ENCODE measurements at regions not wholly inside any gene's neighbourhood (a gene's known extent, or its start where the extent isn't known, plus 50 kb on each side); places are given as distances from the start of the nearest gene placed in this dataset.

DNA sequence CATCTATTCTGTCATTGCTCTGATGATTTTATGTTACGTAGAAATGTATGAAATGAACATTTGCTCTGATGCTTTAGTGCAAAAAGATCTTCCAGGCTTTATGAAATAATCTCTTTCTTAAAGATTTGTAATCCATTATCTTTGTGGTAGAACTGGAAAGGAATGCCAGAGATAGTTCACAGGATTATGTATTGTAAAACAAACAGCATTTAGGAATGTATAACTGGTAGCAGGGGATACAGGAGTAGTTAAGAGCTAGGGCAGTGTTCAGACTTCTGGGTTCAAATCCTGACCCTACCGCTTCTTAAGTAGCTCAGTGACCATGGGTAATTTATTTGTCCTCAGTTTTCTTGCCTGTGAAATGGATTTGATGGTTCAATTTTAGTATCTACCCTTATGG is 429.8 kb upstream of the TPM1 start:
- TF ChIP-seq, protein P1, sequence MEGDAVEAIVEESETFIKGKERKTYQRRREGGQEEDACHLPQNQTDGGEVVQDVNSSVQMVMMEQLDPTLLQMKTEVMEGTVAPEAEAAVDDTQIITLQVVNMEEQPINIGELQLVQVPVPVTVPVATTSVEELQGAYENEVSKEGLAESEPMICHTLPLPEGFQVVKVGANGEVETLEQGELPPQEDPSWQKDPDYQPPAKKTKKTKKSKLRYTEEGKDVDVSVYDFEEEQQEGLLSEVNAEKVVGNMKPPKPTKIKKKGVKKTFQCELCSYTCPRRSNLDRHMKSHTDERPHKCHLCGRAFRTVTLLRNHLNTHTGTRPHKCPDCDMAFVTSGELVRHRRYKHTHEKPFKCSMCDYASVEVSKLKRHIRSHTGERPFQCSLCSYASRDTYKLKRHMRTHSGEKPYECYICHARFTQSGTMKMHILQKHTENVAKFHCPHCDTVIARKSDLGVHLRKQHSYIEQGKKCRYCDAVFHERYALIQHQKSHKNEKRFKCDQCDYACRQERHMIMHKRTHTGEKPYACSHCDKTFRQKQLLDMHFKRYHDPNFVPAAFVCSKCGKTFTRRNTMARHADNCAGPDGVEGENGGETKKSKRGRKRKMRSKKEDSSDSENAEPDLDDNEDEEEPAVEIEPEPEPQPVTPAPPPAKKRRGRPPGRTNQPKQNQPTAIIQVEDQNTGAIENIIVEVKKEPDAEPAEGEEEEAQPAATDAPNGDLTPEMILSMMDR (conservative IDR thresholded peaks at IDR 0.05; ENCODE audit: low read length): no peak
- no peak for DNase-seq (ENCODE audit: low read depth)

DNA sequence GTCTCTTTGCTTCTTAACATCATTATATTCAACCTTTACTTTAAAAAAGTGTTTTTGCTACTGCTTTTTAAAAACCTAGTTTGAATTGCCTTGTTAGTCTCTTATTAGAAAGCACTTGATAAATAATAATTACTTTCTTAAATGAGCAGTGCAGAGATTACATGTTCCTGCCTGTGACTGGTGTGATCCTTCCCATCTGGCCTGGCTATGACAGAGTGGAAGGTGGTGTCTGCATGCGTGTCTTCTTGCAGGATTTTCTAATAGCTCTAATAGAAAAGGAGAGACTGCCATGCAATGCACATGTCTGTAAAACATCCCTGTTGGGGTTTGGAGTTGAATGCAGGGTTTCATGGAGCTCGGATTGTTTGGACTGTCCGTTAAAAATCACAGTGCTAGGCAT is 425.8 kb upstream of the TPM1 start:
- no peak overlapping the region for H3K4me3 ChIP-seq (ENCODE audit: low read length)
- DNase-seq (ENCODE audit: low read depth): no peak
- TF ChIP-seq, protein P1 (conservative IDR thresholded peaks at IDR 0.05; ENCODE audit: low read length): no peak

More for the DNA sequence above, 429.8 kb upstream of the TPM1 start:
- no peak overlapping the region for H3K4me3 ChIP-seq (ENCODE audit: low read length)

GRCh38 chr15:62617741-62618140 is 424.8 kb upstream of the TPM1 start:
- DNase-seq (ENCODE audit: low read depth): no peak
- TF ChIP-seq, protein P1 (conservative IDR thresholded peaks at IDR 0.05; ENCODE audit: low read length): no peak
- no peak overlapping the region for H3K4me3 ChIP-seq (ENCODE audit: low read length)

GRCh38 chr15:62618432-62618831 is 424.1 kb upstream of the TPM1 start:
- H3K4me3 ChIP-seq (ENCODE audit: low read length): no peak overlapping the region
- TF ChIP-seq, protein P1 (conservative IDR thresholded peaks at IDR 0.05; ENCODE audit: low read length): peak; percentile 77
- peak; percentile 90 for DNase-seq (ENCODE audit: low read depth)

- H3K4me3 ChIP-seq (ENCODE audit: low read length): no peak overlapping the region
- TF ChIP-seq, protein P1 (conservative IDR thresholded peaks at IDR 0.05; ENCODE audit: low read length): no peak
- no peak for DNase-seq (ENCODE audit: low read depth)
Measured at GRCh38 chr15:62618846-62619504, 423.6 kb upstream of the TPM1 start.

DNA sequence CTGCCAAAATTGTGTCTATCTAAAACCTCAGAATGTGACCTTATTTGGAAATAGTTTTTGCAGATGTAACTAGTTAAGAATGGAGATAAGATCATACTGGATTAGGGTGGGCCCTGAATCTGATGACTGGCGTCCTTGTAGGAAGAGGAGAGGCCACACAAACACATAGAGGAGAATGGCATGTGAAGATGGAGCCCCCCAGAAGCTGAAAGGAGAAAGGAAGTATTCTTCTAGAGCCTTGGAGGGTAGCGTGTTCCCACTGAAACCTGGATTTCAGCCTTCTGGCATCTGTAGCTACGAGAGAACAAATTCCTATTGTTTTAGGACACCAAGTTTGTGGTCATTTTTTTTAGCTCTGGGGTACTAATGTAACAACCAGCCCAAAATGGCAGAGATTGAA is 423.0 kb upstream of the TPM1 start:
- TF ChIP-seq, protein P1 (conservative IDR thresholded peaks at IDR 0.05; ENCODE audit: low read length): no peak

DNA sequence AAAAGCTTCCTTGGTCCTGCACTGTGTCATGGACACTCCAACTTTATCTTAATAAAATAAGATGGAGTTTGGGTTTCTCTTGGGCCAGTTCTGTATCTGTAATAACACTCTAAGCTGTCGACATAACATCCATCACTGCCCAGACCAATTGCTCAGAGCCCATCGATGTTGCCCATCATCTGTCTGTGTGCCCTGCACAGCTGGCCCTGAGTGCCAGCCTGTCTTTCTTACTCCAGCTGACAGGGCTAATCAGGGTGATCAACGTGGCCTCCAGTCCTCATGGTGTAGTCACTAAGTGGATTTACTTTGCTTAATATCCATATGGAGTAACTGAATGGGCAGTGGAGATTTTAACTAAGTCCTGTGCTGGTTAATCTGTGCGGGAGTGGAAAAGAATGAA is 419.8 kb upstream of the TPM1 start:
- TF ChIP-seq, protein P1 (conservative IDR thresholded peaks at IDR 0.05; ENCODE audit: low read length): no peak
- DNase-seq (ENCODE audit: low read depth): no peak
- no peak overlapping the region for H3K4me3 ChIP-seq (ENCODE audit: low read length)

More for the DNA sequence above, 423.0 kb upstream of the TPM1 start:
- no peak overlapping the region for H3K4me3 ChIP-seq (ENCODE audit: low read length)
- peak; percentile 54 for DNase-seq (ENCODE audit: low read depth)
